ENCODE measurements at regions not wholly inside any gene's neighbourhood (a gene's known extent, or its start where the extent isn't known, plus 50 kb on each side); places are given as distances from the start of the nearest gene placed in this dataset.

DNA sequence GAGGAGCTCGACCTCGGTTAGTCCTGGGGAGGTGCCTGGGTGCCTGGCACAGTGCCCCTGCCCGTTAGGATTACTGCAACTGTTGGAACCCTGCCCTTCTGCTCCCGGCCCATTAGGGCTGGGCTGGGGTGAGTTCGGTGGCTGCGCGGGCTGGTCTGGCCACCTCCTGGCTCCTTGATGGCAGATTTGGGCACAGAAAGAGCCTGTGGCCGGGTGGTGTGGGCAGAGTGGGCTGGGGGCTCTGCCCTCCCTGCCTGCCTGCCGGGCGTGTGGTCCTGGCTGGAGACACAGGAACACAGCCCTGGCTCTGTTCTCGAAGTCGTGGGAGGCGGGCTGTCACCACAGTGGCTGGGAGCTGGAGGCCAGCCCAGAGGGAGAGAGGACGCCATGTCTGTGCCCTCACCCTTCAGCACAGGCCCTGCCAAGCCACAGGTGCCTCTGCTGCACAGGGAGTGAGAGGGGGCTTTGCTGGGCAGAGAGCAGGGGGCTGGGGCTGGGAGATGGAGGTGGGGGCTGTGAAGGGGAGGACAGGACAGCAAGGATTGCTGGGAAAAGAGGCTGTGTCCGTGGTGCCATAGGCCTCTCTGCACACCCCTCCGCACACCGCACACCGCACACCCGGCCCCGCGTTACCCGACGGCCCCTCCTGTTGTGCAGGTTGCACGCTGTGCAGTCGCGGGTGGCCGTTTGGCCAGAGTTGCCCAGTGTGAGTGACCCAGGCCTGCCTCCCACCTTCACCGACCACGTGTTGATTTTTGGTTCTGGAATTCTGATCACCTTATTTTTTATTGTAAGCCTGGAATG lies 236.6 kb upstream of the GSE1 start:
- DNase-seq (ENCODE audit: low read depth in 2 of 2) = no peak

DNA sequence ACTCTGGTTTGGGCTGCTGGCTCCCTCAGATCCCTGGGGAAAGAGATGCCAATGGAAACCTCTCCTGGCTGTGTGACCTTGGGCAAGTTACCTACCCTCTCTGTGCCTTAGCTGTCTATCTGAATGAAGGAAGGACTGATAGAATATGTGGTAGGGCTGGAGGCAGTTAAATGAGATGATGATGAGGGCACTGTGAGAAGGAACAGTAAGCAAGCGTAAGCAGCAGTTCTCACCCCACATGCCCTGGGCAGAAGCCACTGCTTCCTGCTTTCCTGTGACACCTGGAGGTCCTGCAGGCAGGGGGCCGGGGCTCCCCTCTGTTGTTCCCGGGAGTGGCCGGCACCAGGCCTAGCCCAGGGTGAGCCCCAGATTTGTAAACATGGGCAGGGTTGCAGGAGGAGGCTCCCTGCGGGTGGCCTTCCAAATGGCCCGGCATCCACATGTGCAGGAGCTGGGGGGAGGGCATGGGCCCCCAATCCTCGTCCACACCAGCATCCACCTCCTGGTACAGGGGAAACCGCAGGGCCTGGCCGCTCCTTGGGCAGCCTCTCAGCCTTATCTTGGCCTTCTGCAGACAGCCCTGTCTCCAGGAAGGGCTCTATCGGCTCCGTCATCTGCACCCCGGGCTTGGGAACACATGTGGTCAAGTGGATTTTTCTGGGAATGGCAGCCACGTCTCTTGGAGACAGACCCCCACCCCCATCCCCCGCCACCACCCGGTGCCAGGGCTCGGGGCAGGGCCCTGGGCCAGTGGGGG lies 235.6 kb upstream of the GSE1 start:
- no peak for DNase-seq (ENCODE audit: low read depth in 2 of 2)

DNA sequence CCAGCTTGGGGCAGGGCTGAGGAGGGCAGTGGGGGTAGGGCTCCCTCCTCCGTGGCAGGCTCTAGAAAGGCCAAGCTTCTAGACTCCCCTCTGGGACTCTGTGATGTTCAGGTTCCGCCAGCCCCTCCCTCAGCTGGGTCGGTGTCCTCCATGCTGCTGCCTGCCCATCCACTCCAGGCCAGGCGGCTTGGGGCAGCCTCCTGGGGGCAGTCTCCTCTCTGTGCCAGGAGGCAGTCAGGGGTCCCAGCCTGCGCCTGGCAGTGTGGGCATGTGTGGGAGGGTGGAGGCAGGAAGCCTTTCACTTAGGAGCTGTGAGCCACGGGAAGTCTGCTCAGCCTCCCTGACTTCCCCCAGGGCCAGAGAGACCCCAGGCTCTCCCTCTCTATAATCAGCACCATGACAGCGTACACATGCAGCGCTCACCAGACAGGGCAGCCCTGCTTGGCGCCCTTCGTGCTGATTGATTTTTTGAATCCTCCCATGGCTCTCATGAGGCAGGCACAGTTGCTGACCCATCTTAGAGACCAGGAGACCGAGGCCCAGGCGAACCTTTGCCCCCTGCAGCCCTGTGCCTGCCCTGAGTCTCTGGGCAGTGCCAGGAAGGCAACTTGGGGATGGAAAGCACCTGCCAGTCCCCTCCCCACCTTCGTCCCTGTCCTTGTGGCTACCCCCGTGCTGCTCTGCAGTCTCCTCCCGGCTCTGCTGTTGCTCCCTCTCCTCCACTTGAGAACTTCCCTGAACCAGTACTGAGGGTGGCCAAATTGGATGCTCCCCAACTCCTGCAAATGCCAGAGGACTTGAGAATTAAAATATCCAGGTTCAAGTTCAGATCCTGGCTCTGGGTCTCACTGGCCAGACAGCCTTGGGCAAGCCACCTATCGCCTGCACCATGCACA lies 234.7 kb upstream of the GSE1 start:
- no peak for DNase-seq (ENCODE audit: low read depth in 2 of 2)

DNA sequence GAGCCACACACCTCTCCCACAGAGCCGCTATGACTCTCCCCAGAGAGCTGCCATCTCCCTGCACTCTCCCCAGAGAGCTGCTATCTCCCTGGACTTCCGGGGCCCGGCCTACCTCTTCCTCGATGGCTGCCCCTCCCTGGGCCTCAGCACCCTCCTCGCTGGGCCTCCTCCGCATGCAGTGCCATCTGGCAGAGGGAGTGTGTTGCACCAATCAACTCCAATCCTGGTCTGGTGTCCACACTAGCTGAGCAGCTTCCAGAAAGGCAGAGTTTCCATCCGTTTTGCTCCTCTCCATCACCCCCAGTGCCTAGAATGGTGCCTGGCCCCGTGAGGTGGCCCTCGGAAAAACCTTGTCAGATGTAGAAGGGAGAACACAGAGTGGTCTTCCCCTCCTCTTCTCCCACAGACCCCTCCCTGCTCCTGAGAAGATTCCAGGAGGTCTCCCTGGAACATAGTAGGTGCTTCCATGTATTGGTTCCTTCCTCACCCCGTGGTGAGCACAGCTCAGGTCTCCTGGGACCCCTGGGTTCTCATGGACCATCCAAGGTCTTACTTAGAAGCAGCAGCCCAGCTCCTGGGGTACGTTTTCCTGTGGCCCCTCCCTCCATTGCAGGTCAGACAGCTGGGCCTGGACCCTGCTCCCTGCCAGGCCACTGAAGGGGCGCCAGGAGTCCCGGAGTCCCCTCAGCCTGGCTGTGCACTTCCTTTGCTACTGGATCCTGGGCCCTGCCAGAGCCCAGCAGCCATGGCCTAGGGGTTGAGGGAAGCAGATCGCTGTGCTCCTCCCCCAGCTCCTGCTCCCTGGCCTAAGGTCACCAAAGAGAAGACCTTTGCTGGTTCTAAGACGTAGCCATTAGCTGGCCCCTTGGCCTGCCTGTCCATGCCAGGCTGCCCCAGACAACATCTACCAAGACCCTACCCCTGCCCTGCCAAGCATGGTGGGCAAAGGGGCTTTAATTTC lies 233.8 kb upstream of the GSE1 start:
- no peak for DNase-seq (ENCODE audit: low read depth in 2 of 2)

DNA sequence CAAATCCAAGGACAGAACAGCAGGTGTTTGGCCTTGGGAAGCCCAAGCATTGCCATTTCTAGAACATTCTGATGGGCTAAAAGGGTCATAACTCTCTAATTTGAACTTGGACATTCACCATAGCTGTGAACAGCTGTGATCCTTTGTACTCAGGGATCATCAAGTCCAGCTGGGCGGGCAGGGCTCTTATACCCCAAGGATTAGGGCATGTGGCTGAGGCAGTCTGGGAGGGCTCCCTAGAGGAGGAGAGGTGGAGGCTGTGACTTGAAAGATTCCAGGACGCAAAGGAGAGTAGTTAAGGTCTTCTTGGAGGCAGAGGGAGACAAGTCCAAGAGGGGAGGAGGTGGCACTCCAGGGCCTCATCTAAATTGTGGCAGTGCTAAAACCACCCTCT lies 233.1 kb upstream of the GSE1 start:
- DNase-seq (ENCODE audit: low read depth in 2 of 2) = no peak

DNA sequence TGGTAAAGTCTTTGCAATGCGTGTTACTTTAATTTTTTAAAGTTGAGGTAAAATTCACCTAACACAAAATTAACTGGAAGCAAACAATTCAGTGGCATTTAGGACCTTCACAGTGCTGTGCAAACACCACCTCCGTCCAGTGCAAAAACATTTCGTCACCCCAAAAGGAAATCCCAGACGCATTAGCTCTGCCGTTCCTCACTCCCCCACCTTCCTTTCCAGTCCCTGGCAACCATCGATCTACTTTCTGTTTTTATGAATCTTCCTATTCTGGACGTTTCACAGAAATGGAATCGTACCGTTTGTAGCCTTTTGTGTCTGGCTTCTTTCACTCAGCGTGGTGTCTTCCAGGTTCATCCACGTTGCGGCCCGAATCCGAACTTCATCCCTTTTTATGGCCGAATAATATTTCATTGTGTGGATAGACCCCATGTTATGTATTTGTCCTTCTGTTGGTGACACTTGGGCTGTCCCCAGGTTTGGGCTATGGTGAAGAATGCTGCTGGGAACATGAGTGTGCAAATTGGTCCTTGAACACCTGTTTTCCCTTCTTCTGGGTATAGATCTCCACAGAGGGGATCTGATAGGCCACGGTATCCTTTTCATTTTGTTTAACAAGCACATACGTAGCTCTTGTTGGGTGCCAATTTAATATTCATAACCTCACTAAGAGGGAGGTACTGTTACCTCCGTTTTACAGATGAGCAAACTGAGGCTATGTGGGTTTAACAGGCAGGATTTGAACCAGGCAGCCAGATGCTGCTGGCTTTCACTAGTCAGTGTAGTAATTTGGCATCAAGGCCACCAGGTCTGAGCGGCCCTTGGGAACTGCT lies 232.0 kb upstream of the GSE1 start:
- DNase-seq (ENCODE audit: low read depth in 2 of 2) = no peak

DNA sequence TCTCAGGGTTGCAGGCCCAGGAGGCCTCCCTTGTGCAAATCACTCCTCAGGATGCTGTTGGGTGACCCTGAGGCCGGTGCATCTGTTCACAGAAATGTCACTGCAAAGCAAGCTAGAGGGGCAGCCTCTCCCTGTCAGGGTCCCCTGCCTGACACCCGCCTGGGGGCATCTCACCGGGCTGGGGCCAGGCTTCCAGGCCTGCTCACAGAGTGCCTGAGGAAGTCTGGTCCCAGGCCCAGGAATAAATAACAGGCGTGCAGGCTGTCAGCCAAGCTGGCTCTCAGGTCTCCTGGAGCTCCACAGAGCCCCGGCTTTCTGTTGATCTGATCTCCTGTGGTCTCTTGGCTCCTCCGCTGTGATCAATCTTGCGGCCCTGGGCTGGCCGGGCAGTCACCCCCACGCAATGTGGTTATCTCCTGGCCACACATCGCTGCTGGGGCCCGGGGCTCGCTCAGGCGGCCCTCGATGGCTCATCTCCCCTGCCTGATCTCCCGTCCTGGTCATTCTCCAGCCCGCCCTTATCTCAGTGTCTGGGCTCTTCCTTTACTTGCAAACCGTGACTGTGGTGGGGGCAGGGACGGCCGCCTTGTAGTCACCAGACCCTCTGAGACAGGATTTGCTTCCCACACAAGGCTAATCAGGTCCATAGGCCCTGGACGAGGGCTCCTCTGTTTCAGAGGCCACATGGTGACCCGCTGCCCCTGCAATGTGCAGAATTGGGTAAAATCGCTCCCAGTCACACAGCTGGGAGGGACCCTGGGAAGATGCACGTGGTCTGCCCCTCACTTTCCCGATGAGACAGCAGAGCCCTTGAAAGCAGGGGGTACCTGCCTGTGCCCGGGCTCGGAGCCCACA lies 231.2 kb upstream of the GSE1 start:
- DNase-seq (ENCODE audit: low read depth in 2 of 2) = no peak

DNA sequence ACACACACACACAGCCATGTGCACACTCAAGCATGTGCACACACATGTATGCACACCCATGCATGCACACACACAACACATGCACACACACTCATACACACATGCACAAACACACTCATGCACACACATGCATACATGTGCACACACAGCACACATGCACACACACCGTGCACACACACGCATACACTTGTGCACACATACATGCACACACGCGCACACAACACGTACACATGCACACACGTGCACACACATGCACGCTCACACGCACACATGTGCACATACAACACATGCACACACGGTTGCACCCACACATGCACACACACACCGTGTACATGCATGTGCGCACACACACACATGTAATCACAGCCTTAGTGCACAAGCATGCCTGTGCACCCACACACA lies 230.4 kb upstream of the GSE1 start:
- no peak for DNase-seq (ENCODE audit: low read depth in 2 of 2)

DNA sequence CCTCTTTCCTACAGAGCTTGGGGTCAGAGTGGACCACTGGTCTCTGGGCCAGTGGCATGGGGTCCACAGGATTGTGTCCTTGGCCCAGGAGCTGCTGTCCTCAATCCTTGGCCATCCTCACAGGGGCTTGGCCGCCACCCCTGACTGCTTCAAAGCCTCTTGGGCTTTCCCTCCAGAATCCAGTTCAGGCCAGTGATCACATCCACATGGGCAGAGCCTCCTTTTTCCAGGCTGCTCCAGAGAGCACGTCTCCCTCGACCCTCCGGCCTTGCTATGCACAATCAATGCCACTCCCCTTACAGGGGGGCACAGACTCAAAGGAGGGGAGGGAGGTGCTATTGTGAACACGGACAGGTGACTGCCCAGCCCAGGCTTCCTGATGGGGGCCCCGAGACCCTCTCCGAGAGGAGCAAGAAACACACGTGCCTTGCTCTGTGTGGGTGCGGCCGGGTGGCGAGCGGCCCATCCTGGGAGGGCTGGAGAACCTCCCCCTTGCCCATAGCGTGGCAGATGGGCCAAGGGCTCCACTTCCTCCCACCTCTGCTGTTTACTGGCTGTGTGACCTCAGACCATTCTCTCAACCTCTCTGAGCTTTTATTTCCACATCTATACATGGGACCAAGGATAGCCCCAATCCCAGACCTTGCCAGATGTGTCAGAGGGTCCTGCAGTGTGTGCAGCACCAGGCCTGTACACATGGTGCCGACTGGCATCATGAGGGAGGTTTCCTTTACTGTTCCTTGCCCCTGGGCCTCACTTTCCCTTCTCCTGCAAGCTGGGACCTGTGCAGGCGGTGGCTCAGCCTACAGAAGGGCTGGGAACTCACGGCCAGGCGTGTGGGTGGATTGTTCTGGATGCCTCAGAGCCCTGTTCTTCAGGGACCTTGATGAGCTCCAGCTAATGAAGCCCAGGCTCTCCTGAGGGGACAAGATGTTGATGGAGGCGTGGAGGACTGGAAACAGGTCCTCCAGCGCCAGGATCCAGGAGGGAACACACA lies 229.0 kb upstream of the GSE1 start:
- no peak for DNase-seq (ENCODE audit: low read depth in 2 of 2)

DNA sequence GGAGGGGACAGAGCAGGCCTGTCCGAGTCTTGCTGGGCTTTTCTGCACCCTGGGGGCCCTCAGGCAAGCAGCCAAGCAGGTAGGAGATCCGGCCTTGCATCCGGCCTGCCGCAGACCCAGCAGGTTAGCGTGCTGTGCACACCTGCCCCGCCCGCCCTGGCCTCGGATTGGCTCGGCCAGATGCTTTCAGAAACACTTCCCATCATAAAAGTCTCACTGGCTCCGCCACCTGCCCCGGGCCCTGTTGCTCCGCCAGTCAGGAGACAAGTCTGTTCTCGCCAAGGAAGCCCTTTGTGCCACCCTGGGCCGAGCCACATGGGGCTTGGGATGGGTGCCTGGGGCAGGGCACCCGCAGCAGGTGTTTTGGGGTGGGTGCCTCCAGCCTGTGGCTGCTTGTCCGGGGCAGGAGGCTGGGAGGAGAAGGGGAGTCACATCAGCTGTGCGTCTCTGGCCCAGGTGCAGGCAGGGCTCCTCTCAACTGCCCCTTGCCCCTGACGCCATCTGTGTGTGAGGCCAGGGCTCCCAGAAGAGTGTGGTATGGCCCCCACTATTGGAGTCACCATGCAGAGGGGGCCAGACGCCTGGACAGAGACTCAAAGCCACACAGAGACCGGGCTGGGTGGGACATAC lies 228.2 kb upstream of the GSE1 start:
- no peak for DNase-seq (ENCODE audit: low read depth in 2 of 2)

DNA sequence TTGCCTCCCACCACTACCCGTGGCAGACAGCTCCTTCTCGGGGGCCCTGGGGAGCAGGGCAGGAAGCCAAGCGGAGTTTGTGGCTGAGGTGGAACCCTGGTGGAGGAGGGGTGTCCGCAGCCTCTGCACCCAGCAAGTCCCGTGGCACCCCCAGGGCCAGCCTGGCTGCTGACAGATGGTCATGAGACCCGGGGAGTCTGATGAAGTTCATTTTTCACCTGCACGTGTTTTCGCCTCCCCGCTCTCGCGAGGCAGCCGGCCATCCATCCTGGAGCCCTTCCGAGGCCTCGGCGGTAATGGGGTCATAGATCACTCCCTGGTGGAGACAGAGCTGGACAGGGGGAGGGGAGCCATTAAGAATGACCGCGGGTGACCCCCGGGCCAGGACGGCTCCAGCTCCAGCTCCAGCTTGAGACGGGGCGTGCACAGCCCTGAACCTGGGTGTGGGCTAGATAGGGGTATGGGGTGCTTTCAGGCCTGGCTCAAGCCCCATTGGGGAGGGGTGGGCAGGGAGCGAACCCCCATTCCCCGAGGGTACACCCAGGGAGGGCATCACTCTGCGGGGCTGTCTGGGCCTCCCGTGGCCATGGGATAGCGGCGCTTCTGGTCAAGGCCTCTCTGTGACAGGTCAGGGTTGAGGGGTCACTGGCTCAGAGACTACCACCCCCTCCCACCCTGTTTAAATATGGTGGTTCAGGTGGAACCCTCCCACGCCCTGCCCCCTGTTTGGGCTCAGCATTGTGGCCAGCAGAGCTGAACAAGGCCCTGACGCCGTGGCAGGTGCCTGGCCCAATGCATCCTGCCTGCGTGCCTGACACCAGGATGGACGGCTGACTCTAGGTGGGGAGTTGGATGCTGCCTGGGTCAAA lies 227.4 kb upstream of the GSE1 start:
- DNase-seq (ENCODE audit: low read depth in 2 of 2) = no peak

DNA sequence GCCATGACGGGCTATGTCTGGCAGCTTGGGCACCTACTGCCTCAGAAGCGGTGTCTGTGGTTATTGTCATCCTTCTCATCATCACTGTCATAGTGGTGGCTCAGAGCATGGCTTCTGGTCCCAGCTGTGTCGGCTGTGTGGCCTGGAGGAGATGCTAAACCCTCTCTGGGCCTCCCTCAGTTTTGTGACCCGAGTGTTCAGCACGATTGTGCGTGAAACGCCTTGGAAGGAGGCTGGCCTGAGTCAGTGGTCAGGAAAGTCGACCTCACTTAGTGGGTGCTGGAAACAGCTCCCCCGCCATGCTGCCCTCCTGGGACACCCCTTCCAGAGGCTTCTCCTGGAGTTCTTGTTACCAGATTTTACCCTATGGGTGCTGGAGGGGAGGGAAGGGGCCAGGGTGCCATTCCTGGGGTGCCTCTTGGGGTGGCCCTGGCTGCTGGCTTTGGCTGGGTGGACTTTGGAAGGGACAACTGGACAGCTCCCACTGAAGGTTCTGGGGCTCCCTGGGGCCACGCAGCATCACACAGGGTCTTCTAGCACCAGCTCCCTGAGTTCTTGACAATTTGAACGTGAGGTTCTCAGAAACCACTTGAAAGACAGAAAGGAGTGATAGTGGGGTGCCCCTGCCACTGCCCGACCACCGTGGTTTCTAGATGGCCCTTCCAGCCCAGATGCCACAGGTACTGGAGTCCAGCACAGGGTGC lies 226.5 kb upstream of the GSE1 start:
- no peak for DNase-seq (ENCODE audit: low read depth in 2 of 2)

DNA sequence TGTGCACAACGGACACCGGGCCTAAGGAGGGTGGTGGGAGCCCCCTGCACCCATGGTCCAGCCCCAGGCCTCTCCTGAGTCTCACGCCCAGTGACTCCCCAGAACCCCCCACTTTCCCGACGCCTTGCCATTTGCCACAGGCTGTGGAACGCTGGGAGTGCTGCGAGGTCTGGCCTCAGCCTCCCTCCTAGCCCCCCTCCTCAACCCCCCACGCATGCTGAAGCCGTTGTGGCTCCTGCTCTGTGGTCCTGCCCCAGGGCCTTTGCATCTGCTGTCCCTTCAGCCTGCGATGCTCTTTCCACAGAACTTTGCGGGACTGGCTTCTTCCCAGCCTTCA lies 226.0 kb upstream of the GSE1 start:
- DNase-seq (ENCODE audit: low read depth in 2 of 2) = no peak

DNA sequence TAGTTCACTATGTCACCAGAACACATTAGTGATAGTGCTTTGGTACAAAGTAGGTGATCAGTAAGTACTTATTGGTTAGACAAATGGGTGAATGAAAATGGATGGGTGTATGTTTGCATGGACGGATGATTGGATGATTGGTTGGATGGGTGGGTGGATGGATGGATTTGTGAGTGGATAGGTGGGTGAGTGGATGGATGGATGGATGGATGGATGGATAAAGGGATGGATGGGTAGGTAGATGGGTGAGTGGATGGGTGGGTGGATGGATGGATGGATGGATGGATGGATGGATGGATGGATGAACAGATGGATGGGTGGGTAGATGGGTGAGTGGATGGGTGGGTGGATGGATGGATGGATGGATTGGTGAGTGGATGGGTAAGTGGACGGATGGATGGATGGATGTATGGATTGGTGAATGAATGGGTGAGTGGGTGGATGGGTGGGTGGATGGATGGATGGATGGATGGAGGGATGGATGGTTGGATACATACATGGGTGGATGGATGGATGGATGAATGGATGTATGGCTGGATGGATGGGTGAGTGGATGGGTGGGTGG lies 225.3 kb upstream of the GSE1 start:
- no peak for DNase-seq (ENCODE audit: low read depth in 2 of 2)

DNA sequence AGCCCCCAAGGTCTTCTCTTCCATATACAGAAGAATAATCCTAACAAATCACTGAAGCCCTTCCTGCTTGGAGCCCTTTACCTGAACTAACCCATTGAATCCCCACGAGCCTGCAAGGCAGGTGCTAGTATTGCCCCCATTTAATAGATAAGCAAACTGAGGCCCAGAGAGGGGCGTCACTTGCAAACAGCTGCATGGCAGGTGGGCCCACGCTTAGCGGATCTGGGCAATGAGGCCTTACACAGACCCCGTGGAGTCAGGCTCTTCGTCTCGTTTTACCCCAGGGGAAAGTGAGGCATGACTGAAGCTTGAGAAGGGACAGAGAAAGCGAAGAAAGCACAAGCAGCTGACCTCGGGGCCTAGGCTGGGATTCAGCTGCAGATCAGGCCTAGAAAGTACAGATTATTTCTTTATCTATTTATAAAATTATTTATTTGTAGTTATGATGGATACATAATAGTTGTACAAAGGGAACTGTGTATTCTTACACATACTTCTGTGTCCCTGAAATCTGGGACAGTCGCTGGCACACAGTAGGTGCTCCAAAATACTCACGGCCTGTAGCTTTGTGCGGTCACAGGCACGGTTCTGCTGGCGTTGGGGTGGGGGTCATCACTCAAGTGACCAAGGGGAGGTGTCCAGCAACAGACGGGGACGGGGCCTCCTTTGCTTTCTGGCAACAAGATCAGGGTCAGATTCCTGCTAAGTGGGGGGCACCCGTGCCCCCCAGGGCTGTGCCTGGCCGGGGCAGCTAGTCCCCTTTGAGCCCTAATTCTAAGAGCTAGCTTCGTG lies 223.2 kb upstream of the GSE1 start:
- DNase-seq (ENCODE audit: low read depth in 2 of 2) = no peak

All from stimulated activated CD4-positive, alpha-beta T cell treated with anti-CD3 and anti-CD28 coated beads, Interleukin-1b, Interleukin-23, amount 100 ng/mL, for 4 hours (primary cell).